SKM-1 (cell line): ENCODE measurements at regions not wholly inside any gene's neighbourhood (a gene's known extent, or its start where the extent isn't known, plus 50 kb on each side); places are given as distances from the start of the nearest gene placed in this dataset.
"Not testable (repeated sequence)": the region's sequence is repeated elsewhere in the genome, so short reads cannot be mapped to it uniquely, and the experiment has no call there.

ENCODE experiments used
- DNase-seq: peaks from one replicate; lab custom pipeline; 2025; ENCODE audit not compliant: unreplicated experiment; lab: John Stamatoyannopoulos, UW

- not testable (repeated sequence) for DNase-seq
Observed at GRCh38 chr9:42656789-42657188, 473.3 kb downstream of the SPATA31A6 start.

- not testable (repeated sequence) for DNase-seq
Observed at GRCh38 chr9:42657496-42657895, 474.0 kb downstream of the SPATA31A6 start.

GRCh38 chr9:42697146-42697545 lies 513.7 kb downstream of the SPATA31A6 start:
- not testable (repeated sequence) for DNase-seq

GRCh38 chr9:42702890-42703289 lies 519.4 kb downstream of the SPATA31A6 start:
- DNase-seq: not testable (repeated sequence)

GRCh38 chr9:42724841-42725835 lies 541.7 kb downstream of the SPATA31A6 start:
- DNase-seq: not testable (repeated sequence)

- peak; percentile 74 for DNase-seq
Observed at GRCh38 chr9:42743030-42743814, 559.8 kb downstream of the SPATA31A6 start.

GRCh38 chr9:42757251-42757650 lies 573.8 kb downstream of the SPATA31A6 start:
- not testable (repeated sequence) for DNase-seq

- DNase-seq: not testable (repeated sequence)
Observed at GRCh38 chr9:42759320-42759719, 575.9 kb downstream of the SPATA31A6 start.

- DNase-seq: not testable (repeated sequence)
Observed at GRCh38 chr9:42782201-42782600, 598.7 kb downstream of the SPATA31A6 start.

GRCh38 chr9:42792725-42793124 lies 609.3 kb downstream of the SPATA31A6 start:
- DNase-seq: not testable (repeated sequence)

- DNase-seq: not testable (repeated sequence)
Observed at GRCh38 chr9:42798571-42798970, 615.1 kb downstream of the SPATA31A6 start.

GRCh38 chr9:42802716-42803115 lies 619.3 kb downstream of the SPATA31A6 start:
- not testable (repeated sequence) for DNase-seq

- not testable (repeated sequence) for DNase-seq
Observed at GRCh38 chr9:42806674-42807073, 623.2 kb downstream of the SPATA31A6 start.

GRCh38 chr9:42821468-42821867 lies 638.0 kb downstream of the SPATA31A6 start:
- not testable (repeated sequence) for DNase-seq

- DNase-seq: not testable (repeated sequence)
Observed at GRCh38 chr9:42848156-42848555, 664.7 kb downstream of the SPATA31A6 start.

GRCh38 chr9:42850896-42851693 lies 667.6 kb downstream of the SPATA31A6 start:
- not testable (repeated sequence) for DNase-seq

GRCh38 chr9:42851701-42852100 lies 668.2 kb downstream of the SPATA31A6 start:
- DNase-seq: not testable (repeated sequence)

- not testable (repeated sequence) for DNase-seq
Observed at GRCh38 chr9:42852133-42852930, 668.9 kb downstream of the SPATA31A6 start.

GRCh38 chr9:42860133-42860532 lies 676.7 kb downstream of the SPATA31A6 start:
- DNase-seq: not testable (repeated sequence)

- not testable (repeated sequence) for DNase-seq
Observed at GRCh38 chr9:42862465-42862864, 679.0 kb downstream of the SPATA31A6 start.
